H1 (cell line): ENCODE measurements at regions not wholly inside any gene's neighbourhood (a gene's known extent, or its start where the extent isn't known, plus 50 kb on each side); places are given as distances from the start of the nearest gene placed in this dataset.

Experiments
- CTCF ChIA-PET: fragments of 300-600 bp; sonication (Branson Sonifier 250); formaldehyde crosslinking; loops from one replicate; lab custom pipeline; 2021; ENCODE audit not compliant: partially characterized antibody; lab: Charles Lee
- POLR2A ChIA-PET: fragments of 300-600 bp; sonication (Branson Sonifier 250); formaldehyde crosslinking; loops from one replicate; lab custom pipeline; 2021; ENCODE audit warnings: inconsistent platforms; ENCODE audit not compliant: partially characterized antibody; lab: Charles Lee
- DNase-seq, 2 experiments: peaks; one replicate each; pipeline versions ENCODE4 v3.0.0 to v3.0.0-alpha.2; 2010 to 2022; ENCODE audit warnings: low spot score in 2 of 2, low read depth in 1 of 2, mixed read lengths in 1 of 2
- FAIRE-seq: peaks from 2 replicates; lab custom pipeline; 2011; peaks lifted over from hg19 to GRCh38; lab: Jason Lieb, UNC
- H2AFZ ChIP-seq: 2 replicates; pipeline ENCODE4 v1.8.1; 2012; ENCODE audit warnings: low read length, inconsistent platforms
- H2AK5ac ChIP-seq: 2 replicates; pipeline ENCODE4 v1.6.1; 2013; ENCODE audit warnings: low read depth, low read length
- H2BK120ac ChIP-seq: replicated peaks from 2 replicates; pipeline ENCODE3; 2013; ENCODE audit warnings: low read depth, low read length, inconsistent platforms
- H2BK12ac ChIP-seq: 2 replicates; pipeline ENCODE4 v1.6.1; 2013; ENCODE audit warnings: low read depth, low read length
- H2BK15ac ChIP-seq: 2 replicates; pipeline ENCODE4 v1.6.1; 2013; ENCODE audit warnings: low read length
- H2BK20ac ChIP-seq: 2 replicates; pipeline ENCODE4 v1.6.1; 2013; ENCODE audit warnings: low read length
- H2BK5ac ChIP-seq: 2 replicates; pipeline ENCODE4 v1.6.1; 2013; ENCODE audit warnings: low read depth, low read length
- H3K14ac ChIP-seq: 2 replicates; pipeline ENCODE4 v1.6.1; 2013; ENCODE audit warnings: inconsistent platforms; ENCODE audit not compliant: insufficient read length
- H3K18ac ChIP-seq: 2 replicates; pipeline ENCODE4 v1.6.1; 2013; ENCODE audit warnings: low read length; ENCODE audit errors: extremely low read depth
- H3K23ac ChIP-seq: 2 replicates; pipeline ENCODE4 v1.6.1; 2013; ENCODE audit warnings: inconsistent platforms; ENCODE audit not compliant: insufficient read length
- H3K23me2 ChIP-seq: 2 replicates; pipeline ENCODE4 v1.6.1; 2013; ENCODE audit warnings: low read depth, low read length
- H3K27ac ChIP-seq: 2 replicates; pipeline ENCODE4 v1.6.1; 2011; ENCODE audit warnings: low read depth, low read length, inconsistent platforms
- H3K27me3 ChIP-seq, 4 experiments: replicated peaks in 1 of 4; 1 replicate in 1 of 4; 2 replicates in 3 of 4; pipeline versions ENCODE4 v1.6.1 to v1.8.1; 2011 to 2013; ENCODE audit warnings: low read length in 3 of 4, mild to moderate bottlenecking in 3 of 4, inconsistent platforms in 2 of 4, mixed read lengths in 2 of 4, moderate library complexity in 1 of 4; ENCODE audit not compliant: control insufficient read depth in 3 of 4, insufficient read depth in 3 of 4; ENCODE audit errors: extremely low read depth in 1 of 4
- H3K36me3 ChIP-seq, 4 experiments: 2 replicates each; pipeline versions ENCODE4 v1.6.1 to v1.8.1; 2011 to 2013; ENCODE audit warnings: mild to moderate bottlenecking in 4 of 4, low read length in 3 of 4, moderate library complexity in 2 of 4, control low read depth in 1 of 4, inconsistent platforms in 1 of 4; ENCODE audit not compliant: insufficient read depth in 4 of 4, control insufficient read depth in 2 of 4
- H3K4ac ChIP-seq: replicated peaks from 2 replicates; pipeline ENCODE3; 2013; ENCODE audit warnings: low read length, low read depth, mixed read lengths, inconsistent platforms; ENCODE audit not compliant: insufficient read length
- H3K4me1 ChIP-seq, 4 experiments: replicated peaks in 1 of 4; 1 replicate in 1 of 4; 2 replicates in 3 of 4; pipeline versions ENCODE4 v1.6.1 to v1.8.1; 2011 to 2013; ENCODE audit warnings: low read length in 3 of 4, inconsistent platforms in 2 of 4, mixed read lengths in 1 of 4; ENCODE audit not compliant: insufficient read depth in 4 of 4, control insufficient read depth in 3 of 4
- H3K4me2 ChIP-seq, 2 experiments: 2 replicates each; pipeline versions ENCODE4 v1.6.1 to v1.8.1; 2011 to 2013; ENCODE audit warnings: low read depth in 2 of 2, low read length in 2 of 2, control low read depth in 1 of 2, inconsistent platforms in 1 of 2, mild to moderate bottlenecking in 1 of 2; ENCODE audit not compliant: insufficient read depth in 1 of 2
- H3K4me3 ChIP-seq, 4 experiments: fragments of 200-600, 300-600 bp in 1 of 4; sonication (generic), shearing (Covaris generic), sonication (Bioruptor Twin) in 1 of 4; 2 replicates each; pipeline versions ENCODE4 v1.5.1 to v1.8.1; 2011 to 2016; ENCODE audit warnings: low read length in 4 of 4, low read depth in 3 of 4, control low read depth in 2 of 4, inconsistent platforms in 2 of 4, mild to moderate bottlenecking in 2 of 4, mixed read lengths in 1 of 4, moderate library complexity in 1 of 4; ENCODE audit not compliant: insufficient read depth in 2 of 4; ENCODE audit errors: extremely low read depth in 1 of 4
- H3K56ac ChIP-seq: replicated peaks from 2 replicates; pipeline ENCODE3; 2013; ENCODE audit warnings: low read depth, mild to moderate bottlenecking, mixed read lengths, low read length, inconsistent platforms; ENCODE audit not compliant: insufficient read length
- H3K79me1 ChIP-seq: 2 replicates; pipeline ENCODE4 v1.6.1; 2013; ENCODE audit warnings: low read depth, low read length, control low read depth
- H3K79me2 ChIP-seq, 2 experiments: 2 replicates each; pipeline versions ENCODE4 v1.6.1 to v1.8.1; 2012 to 2013; ENCODE audit warnings: low read length in 2 of 2, mild to moderate bottlenecking in 2 of 2, inconsistent platforms in 1 of 2; ENCODE audit not compliant: insufficient read depth in 2 of 2, control insufficient read depth in 1 of 2
- H3K9ac ChIP-seq, 4 experiments: replicated peaks in 1 of 4; 1 replicate in 1 of 4; 2 replicates in 3 of 4; pipeline versions ENCODE4 v1.6.1 to v1.8.1; 2011 to 2013; ENCODE audit warnings: low read depth in 3 of 4, low read length in 3 of 4, control low read depth in 2 of 4, mild to moderate bottlenecking in 2 of 4, moderate library complexity in 2 of 4, inconsistent platforms in 1 of 4; ENCODE audit errors: extremely low read depth in 1 of 4
- H3K9me3 ChIP-seq, 2 experiments: 2 replicates each; pipeline versions ENCODE4 v1.6.1 to v1.8.1; 2012 to 2013; ENCODE audit warnings: mild to moderate bottlenecking in 2 of 2, moderate library complexity in 2 of 2, control low read depth in 1 of 2, inconsistent platforms in 1 of 2, low read depth in 1 of 2, low read length in 1 of 2, mixed read lengths in 1 of 2; ENCODE audit not compliant: insufficient read depth in 2 of 2
- H4K20me1 ChIP-seq, 2 experiments: replicated peaks in 1 of 2; 2 replicates each; pipeline versions ENCODE3 to v1.8.1; 2011 to 2013; ENCODE audit warnings: inconsistent platforms in 2 of 2, low read length in 2 of 2, mild to moderate bottlenecking in 1 of 2; ENCODE audit not compliant: insufficient read depth in 2 of 2, control insufficient read depth in 1 of 2
- H4K5ac ChIP-seq: 2 replicates; pipeline ENCODE4 v1.6.1; 2013; ENCODE audit warnings: low read length, low read depth, mixed read lengths, inconsistent platforms; ENCODE audit not compliant: insufficient read length
- H4K8ac ChIP-seq: 2 replicates; pipeline ENCODE4 v1.8.0; 2013; ENCODE audit warnings: mild to moderate bottlenecking, moderate library complexity, low read length, inconsistent platforms; ENCODE audit not compliant: insufficient read depth; ENCODE audit errors: extremely low read depth
- H4K91ac ChIP-seq: replicated peaks from 2 replicates; pipeline ENCODE3; 2013; ENCODE audit warnings: low read length, mixed read lengths, inconsistent platforms; ENCODE audit not compliant: insufficient read length
- ATF2 ChIP-seq: IDR thresholded peaks from 2 replicates; pipeline ENCODE4 v1.6.1; 2012; ENCODE audit warnings: low read length, inconsistent platforms
- EZH2 ChIP-seq: fragments of 200-600 bp; sonication (generic); IDR thresholded peaks from 2 replicates; pipeline ENCODE4 v1.7.1; 2012; ENCODE audit warnings: low read depth, mild to moderate bottlenecking, moderate library complexity, low read length, inconsistent platforms; ENCODE audit not compliant: severe bottlenecking
- JUND ChIP-seq: IDR thresholded peaks from 2 replicates; pipeline ENCODE4 v1.6.1; 2011; ENCODE audit warnings: mild to moderate bottlenecking, improper control_type of control experiment, low read length
- PHF8 ChIP-seq: fragments of 200-600 bp; sonication (generic); conservative IDR thresholded peaks from 2 replicates; pipeline ENCODE4 v1.7.1; 2012; ENCODE audit warnings: low read depth, mild to moderate bottlenecking, inconsistent platforms, low read length, moderate library complexity
- WGBS, 2 experiments: shearing (Covaris generic) in 1 of 2; methylation state at CpG; one replicate each; pipeline versions ENCODE4 v1.1.6 to v1.1.7; 2013 to 2015; ENCODE audit warnings: low lambda C conversion rate in 2 of 2, mixed read lengths in 2 of 2, inconsistent platforms in 1 of 2, low coverage in 1 of 2, missing lambda C conversion rate in 1 of 2; ENCODE audit not compliant: insufficient replicate concordance in 2 of 2, insufficient coverage in 1 of 2, insufficient read length in 1 of 2; ENCODE audit errors: extremely low coverage in 1 of 2, missing lambda C conversion rate in 1 of 2; 5-methylcytosine and 5-hydroxymethylcytosine counted together

DNA sequence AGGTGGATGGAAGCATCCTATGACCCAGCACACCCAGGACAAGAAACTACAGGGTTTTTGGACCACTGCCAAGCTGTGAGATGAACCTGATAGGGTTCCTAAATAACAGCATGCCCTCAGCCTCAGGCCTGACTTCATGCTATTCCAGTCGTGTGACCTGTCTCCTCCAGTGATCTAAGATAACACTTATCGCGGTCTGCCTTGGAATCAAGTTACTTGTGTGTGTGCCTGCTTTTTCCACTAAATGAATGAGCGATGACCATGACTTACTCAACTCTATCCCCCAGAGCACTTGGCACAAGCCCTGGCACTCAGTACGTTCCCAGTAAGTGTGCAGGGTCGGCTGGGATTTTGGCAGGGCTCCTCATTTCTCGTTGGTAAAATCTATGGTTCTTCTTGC is 172.7 kb upstream of the TP63 start:
- H4K8ac ChIP-seq = no peak overlapping the region; the same call in 1 of the 2 replicates
- no peak overlapping the region for H2BK120ac ChIP-seq
- no peak for DNase-seq
- CTCF ChIA-PET = interaction anchor here (1.3 to 1.4 kb wide), 2 partner anchors 18 to 185 kb away, joined by 4 read pairs; no protein-coding TSS in a partner anchor
- TF ChIP-seq ATF2 (no peak), JUND (no peak), EZH2 (no peak), PHF8 (no peak)
- H3K4me3 ChIP-seq = no peak overlapping the region
- H3K79me1 ChIP-seq = no peaks in the 10 kb centered on the region
- H3K23me2 ChIP-seq = no peaks in the 10 kb centered on the region
- no peak overlapping the region for H2BK12ac ChIP-seq
- no peak overlapping the region for H3K14ac ChIP-seq
- H2AFZ ChIP-seq = no peak overlapping the region
- no peak overlapping the region for H4K5ac ChIP-seq
- WGBS, 2 experiments = 89% methylated on average over 7 of the region's 7 CpGs; no CpG with 5 or more reads in 1 of the 2 experiments
- no peak for FAIRE-seq
- no peak overlapping the region for H3K4ac ChIP-seq
- H3K4me1 ChIP-seq = no peaks in the 10 kb centered on the region
- H2BK5ac ChIP-seq = no peak overlapping the region
- no peak overlapping the region for H3K56ac ChIP-seq
- H3K79me2 ChIP-seq = no peaks in the 10 kb centered on the region
- no peak overlapping the region for H3K23ac ChIP-seq
- no peak overlapping the region for H3K4me2 ChIP-seq
- no peaks in the 10 kb centered on the region for H3K36me3 ChIP-seq
- POLR2A ChIA-PET = no interaction called here
- no peak overlapping the region for H2BK20ac ChIP-seq
- no peak overlapping the region for H3K18ac ChIP-seq
- H4K20me1 ChIP-seq = no peaks in the 10 kb centered on the region
- H3K9ac ChIP-seq = no peak overlapping the region
- no peaks in the 10 kb centered on the region for H3K27me3 ChIP-seq
- no peaks in the 10 kb centered on the region for H3K9me3 ChIP-seq
- H2AK5ac ChIP-seq = no peak overlapping the region
- H2BK15ac ChIP-seq = no peak overlapping the region
- H4K91ac ChIP-seq = no peak overlapping the region
- no peak overlapping the region for H3K27ac ChIP-seq
